ENCODE measurements at regions not wholly inside any gene's neighbourhood (a gene's known extent, or its start where the extent isn't known, plus 50 kb on each side); places are given as distances from the start of the nearest gene placed in this dataset.
"Not testable (repeated sequence)": the region's sequence is repeated elsewhere in the genome, so short reads cannot be mapped to it uniquely, and the experiment has no call there.

DNA sequence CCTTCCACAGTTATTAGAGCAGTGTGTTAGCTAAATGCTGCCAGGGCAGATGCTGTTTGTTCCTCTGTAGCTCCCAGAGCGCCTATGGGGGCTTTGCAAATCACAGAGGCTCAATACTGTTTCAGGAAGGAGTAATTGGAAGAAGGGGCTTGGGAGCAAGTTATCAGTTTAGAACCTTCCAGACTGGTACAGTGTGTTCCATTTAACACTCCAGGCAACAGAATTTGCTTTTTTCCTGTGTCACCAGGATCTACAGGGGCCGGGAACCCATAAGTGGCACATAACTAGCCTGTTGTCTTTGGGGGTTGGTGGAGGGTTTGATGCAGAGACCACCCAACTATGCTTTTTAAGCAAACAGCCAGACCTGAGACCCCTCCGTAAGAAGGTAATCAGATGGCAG lies 307.3 kb upstream of the KCNN2 start:
- DNase-seq (ENCODE audit: low spot score) = no peak

DNA sequence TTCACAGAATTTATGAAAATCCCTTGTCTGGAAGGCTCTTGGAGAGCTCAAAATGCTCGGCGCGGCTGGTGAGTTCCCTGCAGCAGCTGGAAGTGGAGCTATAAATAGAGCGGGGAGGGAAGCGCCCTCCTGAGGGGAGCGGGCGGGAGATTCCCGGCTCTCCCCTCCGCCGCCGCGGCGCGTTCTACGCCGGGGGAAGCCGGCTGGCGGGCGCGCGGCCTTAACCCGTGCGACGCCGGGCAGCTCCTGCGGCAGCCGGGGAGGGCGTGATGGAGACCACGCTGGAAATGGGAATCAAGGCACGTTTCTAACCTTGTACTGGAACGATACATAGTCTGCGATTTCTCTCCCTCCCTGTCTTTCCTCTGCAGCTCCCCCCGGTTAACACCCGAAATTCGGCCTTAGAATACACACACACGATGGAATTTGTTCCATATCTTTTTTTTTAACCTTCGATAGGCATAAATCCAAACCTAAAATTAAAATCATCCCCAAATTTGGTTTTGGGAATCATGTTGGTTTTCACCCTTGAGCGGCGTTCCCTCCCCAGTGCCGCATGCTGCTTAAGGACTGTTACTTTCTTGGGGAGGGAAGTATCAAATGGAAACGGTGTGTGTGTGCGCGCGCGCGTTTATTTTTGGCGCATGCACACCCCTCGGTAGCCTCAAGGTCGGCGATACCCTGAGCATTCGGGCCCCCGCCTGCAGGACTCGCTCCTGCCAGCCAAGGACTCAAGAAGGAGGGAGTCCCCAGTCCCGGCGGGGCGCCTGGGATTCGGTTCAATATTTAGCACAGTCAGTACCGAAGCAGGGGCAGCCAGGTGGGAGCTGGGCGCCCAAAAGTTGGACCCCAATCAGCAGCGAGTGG lies 306.3 kb upstream of the KCNN2 start:
- peak; percentile 45 for DNase-seq (ENCODE audit: low spot score)

DNA sequence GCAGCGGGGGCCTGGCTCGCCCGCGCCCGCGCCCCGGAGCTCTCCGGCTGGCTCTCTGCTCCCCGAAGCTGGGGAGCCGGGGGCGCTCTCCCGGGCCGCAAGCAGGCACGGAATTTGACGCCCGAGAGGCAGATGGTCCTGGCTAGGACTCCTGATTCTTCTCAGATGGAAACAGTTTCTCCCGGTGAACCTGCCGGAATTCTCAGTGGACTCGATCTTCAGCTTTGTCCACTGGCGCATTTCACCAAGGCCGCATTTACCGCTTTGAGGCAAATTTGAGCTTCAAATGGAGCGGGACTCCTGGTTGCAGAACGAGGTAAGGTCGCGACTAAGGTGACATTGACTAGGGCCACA lies 305.7 kb upstream of the KCNN2 start:
- DNase-seq (ENCODE audit: low spot score) = no peak

DNA sequence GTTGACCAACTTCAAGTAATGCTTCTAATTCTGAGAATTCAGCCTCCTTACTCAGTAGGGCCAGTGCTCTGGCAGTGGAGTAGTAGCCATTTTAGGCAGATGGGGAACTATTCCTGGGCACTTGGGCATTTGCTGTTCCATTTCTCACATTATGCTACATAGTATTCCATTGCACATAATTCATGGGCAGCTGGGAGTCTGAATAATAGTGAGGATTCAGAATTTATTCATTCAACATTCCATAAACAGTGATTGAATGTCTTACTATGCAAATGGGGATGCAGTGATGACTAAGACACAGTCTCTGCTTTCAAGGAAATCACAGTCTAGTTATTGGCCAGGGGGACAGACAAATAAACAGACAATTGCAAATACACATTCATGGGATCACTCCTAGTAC lies 301.0 kb upstream of the KCNN2 start:
- no peak for DNase-seq (ENCODE audit: low spot score)

DNA sequence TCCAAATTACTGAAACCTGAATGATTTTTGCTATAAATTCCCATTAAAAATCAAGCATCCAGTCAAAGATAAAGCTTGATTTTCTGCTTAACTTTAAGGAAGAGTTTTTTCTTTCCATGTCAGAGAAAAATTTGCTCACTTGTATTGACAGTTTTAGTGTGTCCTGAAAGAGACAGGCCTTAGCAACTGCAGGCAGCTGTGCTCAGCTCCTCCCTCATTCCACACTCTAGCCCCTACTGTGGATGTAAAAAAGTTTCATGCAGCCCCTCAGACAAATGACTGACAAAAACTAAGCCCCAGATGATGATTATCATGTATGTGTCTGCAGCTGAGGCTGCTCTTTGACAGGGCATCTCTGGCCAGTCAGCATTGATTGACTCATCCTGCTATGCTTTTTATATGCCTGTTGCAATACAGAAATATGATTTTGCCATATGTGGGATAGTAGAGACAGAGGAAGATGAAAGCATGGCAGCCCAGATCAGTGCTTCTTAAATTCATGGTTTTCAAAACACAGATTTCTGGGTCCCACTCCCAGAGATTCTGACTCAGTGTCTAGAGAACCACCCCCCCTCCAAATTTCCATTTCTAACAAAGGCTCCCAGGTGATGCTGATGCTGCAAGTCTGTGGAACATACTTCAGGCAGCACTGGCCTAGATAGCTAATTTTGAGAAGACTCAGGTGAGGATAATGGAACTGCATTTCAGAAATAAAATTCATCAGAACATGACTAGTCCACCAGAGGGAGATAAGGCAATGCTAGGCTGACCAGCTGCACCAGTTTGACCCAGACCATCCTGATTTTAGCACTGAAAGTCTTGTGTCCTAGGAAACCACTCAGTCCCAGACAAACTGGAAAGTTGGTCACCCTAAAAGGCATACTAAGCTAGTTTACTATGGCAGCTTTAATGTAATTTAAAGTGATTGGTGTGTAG lies 298.7 kb upstream of the KCNN2 start:
- DNase-seq (ENCODE audit: low spot score) = no peak

DNA sequence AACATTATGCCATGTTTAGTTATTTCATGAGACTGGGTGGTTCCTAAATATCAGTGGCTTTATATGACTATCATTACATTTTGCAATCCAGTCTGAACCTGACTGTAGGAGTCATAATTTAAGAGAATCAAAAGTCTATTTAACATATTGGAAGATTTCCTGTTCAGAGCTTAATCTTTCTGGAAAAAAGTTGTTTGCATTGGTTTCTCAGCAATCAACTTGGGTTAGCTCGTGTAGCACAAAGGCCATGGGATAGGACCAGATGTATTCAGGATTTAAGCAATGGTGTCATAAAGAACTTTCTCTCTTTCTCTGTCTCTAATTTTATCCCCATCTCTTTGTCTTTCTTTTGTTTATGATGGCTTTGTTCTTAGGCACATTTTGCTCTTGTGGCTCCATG lies 296.0 kb upstream of the KCNN2 start:
- DNase-seq (ENCODE audit: low spot score) = no peak

DNA sequence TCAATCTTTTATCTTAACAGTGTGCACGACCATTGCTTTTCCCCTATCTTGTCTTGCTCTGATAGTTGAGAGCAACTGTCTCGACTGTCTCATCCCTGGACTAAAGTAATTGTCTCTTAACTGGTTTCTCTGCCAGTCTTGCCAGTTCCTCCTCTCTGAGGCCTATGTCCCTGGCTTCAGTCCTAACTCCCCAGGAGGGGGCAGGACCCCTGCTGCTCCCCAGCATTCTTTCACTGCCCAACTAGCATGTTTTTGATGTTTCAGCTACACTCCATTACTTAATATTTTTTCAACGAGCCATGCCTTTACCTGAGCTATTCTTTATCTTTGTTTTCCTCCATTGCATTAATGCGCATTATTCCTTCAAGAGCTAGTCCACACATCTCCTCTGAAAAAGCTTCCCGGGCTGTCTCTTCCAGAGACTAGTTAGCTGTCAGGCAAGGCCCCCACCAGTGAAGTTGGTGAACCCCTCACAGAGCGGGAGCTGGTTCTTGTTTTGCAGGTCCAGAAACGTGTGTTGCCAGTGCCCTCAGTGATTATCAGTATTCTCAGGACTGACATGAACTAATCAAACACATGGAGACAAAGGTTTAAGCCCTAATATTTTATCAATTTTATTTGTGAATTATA lies 291.7 kb upstream of the KCNN2 start:
- no peak for DNase-seq (ENCODE audit: low spot score)

DNA sequence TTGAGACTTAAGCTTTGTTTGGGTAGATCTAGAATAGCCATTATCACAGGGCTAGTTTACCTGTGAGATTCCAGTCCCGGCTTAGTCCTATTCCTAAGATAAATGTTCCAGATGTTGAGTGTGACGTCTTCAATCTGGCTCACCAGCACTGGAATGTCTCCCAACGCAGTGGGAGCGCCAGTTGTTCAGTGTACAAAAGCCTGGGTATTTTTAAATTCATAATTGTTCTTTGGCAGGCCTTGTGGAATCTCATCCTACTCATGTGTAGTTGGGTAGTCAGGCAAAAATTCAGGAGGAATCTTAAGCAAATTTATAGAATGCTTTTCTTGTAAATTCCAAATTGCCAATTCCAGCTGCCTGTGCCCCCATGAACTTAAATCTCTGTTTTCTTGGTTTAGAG lies 272.6 kb upstream of the KCNN2 start:
- no peak for DNase-seq (ENCODE audit: low spot score)

DNA sequence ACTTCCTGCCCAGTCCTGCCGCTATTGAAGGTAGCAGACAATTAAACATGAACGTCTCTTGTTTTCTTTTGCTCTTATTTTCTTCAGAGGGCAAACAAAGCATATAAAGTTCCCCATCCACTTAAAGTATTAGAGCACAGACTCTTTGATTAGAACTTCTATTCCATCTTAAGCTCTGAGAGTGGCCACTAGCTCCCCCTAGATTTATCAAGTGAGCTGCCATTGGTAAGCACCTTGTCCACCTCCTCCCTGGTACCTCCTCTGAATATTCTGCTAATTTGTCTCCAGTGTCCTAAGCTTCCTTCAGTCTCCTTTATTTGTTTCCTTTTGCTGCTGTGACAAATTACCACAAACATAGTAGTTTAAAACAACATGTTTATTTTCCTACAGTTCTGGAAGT lies 264.3 kb upstream of the KCNN2 start:
- no peak for DNase-seq (ENCODE audit: low spot score)

DNA sequence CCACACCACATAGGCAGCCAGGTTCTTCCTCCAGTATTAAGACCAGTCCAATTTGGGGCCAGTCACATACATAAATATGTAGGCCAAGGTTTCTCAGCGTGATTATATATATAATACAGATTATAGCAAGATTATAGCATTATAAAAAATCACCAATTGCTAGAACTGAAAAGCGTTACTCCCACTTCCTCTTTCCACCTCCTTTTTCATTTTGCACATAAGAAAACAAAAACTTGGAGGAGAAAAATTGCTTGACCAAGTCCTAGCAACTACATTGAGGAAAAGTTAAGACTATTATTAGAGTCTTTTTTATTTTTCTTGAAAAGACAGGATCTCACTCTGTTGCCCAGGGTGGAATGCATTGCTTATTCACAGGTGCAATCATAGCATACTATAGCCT lies 262.7 kb upstream of the KCNN2 start:
- DNase-seq (ENCODE audit: low spot score) = no peak

DNA sequence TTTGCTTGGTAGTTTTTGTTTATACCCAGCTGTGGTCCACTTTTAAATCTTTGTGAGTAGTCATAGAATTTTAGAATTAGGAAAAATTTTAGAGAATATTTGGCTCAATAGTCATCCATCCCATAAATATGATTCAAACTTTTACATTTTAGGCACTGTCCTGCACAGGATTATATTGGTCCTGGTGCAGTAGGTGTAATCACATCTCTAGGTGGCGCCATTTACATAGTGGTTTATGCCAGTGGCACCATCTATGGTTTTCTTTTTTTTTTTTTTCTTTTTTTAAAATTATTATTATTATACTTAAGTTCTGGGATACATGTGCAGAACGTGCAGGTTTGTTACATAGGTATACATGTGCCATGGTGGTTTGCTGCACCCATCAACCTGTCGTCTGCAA lies 260.7 kb upstream of the KCNN2 start:
- no peak for DNase-seq (ENCODE audit: low spot score)

DNA sequence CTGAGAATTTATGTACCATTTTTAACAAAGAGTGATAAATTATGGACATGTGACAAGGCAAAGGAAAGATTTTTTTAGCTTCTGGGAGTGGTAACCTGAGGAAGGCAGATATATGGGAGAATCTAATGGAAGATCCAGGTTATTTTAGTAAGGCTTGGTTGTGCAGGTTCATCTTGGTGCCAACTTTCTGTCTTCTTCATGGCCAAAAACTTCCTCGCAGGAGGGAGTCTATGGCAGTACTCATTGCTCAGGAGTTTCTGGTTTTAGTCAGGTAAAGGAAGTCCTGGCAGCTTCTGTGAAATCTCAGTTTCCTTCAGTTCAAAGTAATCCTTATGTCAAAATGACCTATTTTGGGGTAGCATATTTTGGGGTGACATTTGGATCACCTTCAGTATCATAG lies 248.3 kb upstream of the KCNN2 start:
- no peak for DNase-seq (ENCODE audit: low spot score)

DNA sequence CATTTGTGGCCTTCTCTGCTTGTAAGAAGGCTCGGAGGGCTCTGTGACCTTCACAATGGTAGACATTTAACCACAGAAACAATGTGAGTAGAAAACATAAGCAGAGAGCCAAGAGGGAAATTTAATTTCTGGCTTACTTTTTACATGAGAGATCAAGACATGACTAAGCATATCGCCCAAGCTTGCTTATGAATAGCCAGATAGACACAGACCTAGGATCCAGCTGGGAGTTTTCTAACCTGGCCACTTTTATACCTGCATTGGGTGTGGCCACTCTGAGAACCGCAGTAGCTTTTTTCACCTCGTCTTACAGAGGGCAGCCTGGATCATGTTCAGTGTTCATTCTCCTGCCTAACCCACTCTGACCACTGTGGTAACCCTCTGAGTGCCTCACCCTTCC lies 244.9 kb upstream of the KCNN2 start:
- DNase-seq (ENCODE audit: low spot score) = no peak

DNA sequence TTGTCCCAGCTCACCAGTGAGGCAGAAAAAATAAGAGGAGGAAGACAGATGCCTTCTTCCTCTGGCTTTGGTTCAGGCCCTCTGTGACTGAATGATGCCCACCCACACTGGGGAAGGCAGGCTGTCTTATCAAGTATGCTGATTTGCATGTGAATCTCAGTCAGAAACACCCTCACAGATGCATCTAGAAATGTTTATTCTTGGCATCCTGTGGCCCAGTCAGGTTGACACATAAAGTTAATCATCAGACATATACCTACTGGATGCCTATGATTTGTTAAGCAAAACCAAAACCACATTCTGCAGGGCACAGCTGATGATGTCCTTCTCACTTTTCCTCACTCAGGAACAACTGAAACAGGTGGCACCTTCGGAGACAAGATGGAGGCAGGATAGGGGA lies 243.4 kb upstream of the KCNN2 start:
- DNase-seq (ENCODE audit: low spot score) = no peak

DNA sequence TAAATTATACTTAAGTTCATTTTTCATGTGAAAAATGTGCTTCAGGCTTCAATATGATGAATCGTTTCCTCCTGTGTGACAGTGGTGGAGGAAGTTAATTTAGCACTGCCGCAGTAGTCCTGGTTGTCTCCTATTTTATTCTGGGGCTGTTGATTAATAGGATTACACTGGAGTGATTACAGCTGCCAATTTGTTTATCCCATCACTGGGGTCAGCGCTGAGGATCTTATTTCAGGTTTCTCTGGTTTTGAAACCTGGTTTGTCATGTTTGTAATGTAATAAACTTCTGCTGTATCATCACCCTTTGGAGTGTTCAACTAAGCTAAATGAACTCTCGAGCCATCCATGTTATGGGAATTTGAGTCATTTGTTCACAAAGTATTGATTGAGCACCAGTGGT lies 241.7 kb upstream of the KCNN2 start:
- no peak for DNase-seq (ENCODE audit: low spot score)

DNA sequence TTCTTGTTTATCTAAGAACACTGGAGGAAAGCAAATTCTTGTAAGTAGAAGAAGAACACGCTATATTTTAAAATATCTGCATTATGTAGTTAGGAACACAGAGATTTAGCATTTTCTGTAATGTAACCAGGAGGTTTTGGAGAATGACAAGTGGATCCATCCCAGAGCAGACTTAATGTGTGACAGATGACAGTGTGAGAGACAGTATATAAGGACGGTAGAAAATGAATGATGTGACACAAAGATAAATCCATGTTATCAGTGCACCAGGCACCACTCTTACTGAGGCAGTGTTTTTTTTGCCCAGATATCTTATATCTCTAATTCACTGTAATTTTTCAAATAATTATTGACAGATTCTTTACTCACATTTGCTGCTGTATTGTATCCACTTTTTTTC lies 239.0 kb upstream of the KCNN2 start:
- DNase-seq (ENCODE audit: low spot score) = no peak

DNA sequence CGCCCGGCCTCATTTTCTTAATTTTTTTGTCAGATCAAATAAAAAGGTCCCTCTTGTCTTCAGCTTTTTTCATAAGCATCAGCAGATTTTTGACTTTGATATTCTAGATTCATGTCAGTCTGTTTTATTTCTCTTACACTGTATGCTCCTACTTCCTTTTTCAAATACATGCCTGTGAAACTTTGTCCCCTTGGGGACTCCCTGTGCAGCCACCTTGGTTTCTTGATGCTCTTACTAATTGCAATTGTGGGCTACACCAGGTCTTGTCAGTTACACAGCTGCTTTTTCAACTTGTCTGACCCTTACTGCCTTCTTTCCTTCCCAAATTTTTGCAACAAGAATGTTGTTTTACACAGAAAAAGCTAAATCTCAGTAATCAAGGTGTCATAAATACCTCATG lies 238.2 kb upstream of the KCNN2 start:
- DNase-seq (ENCODE audit: low spot score) = no peak

DNA sequence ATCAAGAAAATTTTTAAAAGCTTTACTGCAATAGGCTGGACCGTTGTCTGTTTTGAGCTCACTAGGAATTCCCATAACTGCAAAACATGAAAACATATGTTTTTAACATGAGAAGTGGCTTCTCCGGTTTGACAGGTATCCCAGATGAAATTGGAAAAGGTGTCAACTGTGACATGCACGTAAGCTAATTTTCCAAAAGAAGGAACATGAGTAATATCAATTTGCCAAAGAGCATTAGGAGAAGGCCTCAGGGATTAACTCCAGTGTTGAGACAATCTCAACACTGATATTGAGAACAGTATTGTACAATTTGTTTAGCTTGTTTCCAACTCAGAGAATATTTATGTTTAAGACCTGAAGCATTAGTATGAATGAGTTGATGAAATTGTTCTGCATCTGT lies 215.5 kb upstream of the KCNN2 start:
- DNase-seq (ENCODE audit: low spot score) = no peak

DNA sequence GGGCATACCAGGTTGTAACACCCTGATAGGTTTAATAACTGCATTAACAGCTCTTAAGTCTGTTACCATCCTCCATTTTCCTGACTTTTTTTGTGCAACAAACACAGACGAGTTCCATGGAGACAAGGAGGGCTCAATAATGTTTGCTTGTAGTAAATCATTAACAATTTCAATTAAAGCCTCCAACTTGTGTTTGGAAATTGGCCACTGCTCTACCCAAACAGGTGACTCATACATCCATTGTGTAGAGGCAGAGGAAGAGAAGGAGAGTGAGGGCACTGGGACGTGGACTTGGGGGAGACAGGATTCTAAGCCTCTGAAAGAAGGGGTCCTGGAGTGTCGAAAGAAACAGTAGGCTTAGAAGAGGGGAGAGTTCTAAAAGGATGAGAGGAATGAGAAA lies 213.6 kb upstream of the KCNN2 start:
- no peak for DNase-seq (ENCODE audit: low spot score)

DNA sequence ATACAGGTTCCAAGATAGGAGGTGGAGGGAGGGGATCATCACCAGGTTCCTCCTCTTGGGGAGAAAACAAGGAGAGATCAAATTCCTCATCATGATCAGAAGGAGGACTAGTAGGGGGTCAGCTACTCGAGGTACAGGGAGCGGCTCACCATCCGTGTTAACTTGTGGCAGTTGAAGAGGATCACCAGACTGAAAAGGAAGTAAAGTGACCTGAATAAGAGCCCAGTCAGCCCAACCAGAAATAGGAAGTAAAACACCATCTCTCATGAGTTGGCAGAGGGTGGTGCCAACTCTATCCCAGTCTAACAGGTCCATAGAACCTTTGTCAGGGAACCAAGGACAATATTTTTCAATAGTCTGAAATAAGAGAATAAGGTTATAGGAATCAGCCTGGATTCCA lies 213.1 kb upstream of the KCNN2 start:
- DNase-seq (ENCODE audit: low spot score) = not testable (repeated sequence)

DNA sequence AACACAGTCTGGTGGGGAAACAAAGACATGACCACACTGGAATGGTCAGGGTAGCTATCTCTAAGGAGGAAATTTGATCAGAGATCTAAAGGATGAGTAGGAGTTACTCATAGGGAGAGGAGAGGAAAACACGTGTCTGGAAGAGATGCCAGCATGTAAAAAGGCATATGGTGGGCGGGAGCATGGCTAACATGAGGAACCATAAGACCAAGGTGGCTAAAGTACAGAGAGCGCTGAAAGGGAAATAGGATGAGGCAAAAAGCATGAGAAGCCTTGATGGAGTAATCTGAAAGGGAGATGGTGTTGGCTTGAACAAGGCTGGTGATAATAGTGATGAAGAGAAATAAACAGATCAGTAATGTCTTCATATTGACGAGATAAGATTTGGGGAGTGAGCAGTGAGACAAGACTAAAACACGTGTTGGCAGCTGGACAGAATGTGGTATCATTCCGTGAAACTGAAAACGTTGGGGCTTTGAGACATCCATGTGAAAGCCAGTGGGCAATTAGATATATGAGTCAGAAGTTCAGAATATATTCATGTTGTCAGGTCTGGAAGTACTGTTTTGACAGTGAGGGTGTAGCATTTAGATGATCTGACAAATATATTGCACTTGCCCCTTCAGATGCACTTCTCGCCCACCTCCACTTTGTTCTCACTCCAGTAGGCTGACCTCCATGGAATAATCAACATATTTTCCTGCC lies 209.1 kb upstream of the KCNN2 start:
- DNase-seq (ENCODE audit: low spot score) = no peak

DNA sequence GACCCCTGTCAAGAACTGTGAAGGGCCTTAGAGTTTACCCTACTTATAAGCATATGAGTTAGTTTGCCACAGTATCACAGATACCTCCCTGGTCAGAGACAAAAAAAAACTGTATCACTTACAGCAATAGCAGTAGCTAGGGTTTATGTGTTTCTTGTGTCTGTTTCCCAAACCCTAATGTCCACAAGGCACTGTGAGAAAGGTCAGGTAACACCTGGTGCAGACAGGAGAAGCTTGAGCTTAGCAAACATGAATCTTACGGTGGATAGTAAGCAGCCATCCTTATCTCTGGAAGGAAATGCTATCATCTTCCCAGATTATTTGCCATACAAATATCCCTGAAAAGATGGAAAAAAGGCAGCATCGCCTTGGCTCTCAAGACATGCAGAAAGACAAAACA lies 208.5 kb upstream of the KCNN2 start:
- no peak for DNase-seq (ENCODE audit: low spot score)

Data from putamen (tissue), 1 donor.